CD4-positive, alpha-beta T cell treated with Interferon gamma for 1 hour (primary cell): ENCODE measurements at regions not wholly inside any gene's neighbourhood (a gene's known extent, or its start where the extent isn't known, plus 50 kb on each side); places are given as distances from the start of the nearest gene placed in this dataset.

Source experiments
- DNase-seq: peaks from one replicate; pipeline ENCODE4 v3.0.0-alpha.2; 2020

DNA sequence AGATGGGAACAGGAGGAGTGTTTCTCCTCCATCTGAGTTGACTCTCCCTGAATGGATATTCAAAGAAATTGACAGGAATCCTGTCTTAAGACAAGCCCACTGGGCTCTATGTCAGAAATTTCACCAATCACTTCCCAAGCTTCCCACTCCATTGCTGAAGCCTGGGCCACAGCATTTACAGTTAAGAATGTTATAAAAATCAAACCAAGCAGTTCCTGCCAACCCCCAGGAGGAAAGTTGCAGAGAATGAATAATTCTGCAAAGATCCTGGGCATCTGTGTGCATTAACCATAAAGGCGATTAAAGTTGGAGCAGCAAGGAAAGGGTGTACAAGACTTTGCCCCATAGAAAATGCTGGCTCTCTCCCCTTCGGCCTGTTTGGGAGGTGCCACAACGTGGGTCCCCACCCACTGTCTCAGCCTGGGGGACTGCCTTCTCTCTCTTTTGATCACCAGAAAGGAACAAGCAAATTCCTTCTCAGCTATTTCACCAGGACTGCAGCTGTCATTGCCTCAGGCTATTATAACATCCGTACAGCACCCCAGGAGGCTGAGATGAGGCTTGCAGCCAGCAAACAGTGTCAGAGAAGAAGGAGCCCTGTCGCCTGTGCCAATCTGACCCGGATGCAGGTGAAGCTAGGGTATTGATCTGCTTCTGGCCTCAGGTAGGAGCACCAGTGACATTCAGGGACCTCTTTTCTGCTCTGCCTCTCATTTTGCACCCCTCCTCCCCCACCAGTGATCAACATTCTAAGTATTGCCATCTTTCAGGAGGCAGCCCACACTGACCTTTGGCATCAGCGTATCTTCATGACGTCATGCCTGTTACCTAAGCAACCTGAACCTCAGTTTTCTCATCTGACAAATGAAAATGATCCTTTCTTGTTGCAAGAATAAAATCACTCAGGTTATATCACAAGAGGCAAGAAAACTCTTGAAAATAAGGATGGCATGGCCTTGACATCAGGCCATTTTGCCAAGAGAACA is 219.0 kb downstream of the SH3BP4 start:
- no peak for DNase-seq

DNA sequence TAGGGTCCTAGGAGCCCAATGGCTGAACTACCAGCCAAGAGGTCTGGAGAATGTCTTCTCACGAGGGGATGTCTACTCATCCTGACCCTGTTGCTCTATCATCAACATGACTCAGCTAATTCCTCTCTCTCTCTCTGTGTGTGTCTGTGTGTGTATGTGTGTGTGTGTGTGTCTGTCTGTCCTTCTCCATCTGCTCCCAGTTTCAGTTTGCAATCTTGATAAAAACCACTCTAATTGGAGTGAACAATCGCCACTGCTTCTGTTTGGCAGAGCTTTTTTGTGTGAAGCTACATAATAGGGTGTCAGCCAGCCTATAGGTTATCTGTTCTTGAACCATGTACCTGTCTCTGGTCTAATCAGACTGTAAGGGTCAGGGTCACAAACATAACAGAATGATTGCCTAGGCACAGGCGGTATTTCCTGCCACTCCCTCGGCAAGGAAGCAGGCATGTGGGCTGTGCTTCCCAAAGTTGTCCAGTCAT is 219.8 kb downstream of the SH3BP4 start:
- no peak for DNase-seq

DNA sequence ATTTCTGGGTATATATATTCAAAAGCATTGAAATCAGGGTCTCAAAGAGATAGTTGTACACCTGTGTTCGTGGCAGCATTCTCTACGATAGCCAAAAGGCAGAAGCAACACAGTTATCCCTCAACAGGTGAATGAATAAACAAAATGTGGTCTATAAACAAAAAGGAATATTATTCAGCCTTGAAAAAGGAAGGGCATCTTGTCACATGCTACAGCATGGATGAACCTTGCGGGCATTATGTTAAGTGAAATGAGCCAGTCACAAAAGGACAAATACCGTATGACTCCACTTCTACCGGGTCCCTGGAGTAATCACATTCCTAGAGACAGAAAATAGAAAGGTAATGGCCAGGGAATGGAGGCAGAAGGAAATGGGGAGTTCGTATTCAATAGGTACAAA is 228.8 kb downstream of the SH3BP4 start:
- no peak for DNase-seq

GRCh38 chr2:235183786-235184185 is 232.0 kb downstream of the SH3BP4 start:
- DNase-seq, result no peak

GRCh38 chr2:235187806-235188205 is 236.0 kb downstream of the SH3BP4 start:
- no peak for DNase-seq

DNA sequence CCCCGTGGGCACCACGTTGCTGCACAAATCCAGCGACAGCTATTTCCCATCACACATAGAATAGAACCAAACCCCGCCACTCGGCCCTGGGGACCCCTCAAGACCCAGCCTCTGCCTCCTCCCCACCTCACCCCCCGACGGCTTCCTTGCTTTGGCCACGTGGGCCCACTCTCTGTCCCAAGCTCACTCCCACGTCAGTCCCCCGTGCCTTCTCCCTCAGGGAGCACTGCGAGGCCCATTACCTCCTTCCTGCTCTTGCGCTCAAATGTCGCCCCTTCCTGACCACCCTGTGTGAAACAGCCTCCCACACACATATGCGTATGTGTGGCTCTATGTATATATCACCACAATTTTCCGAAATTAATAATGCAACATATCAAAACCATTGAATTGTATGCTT is 239.7 kb downstream of the SH3BP4 start:
- DNase-seq, result no peak

DNA sequence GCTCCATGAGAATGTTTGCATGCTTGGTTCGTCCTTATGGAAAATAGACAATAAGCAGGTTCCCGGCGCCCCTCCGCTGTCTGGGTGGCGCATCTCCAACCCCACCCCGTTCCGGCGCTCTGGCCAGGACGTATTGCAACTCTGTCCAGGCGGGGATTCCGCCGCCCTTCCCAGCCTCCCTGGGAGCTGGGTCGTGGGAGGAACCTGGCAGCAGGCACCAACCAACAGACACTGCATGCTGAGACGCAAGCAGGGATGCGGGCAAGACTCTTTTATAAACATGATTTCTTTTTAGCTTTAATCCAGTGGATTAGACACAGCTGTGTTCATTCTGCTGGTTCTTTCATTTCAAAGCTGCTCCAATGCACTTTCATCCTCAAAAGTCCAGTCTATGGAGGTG is 240.2 kb downstream of the SH3BP4 start:
- DNase-seq, result no peak

DNA sequence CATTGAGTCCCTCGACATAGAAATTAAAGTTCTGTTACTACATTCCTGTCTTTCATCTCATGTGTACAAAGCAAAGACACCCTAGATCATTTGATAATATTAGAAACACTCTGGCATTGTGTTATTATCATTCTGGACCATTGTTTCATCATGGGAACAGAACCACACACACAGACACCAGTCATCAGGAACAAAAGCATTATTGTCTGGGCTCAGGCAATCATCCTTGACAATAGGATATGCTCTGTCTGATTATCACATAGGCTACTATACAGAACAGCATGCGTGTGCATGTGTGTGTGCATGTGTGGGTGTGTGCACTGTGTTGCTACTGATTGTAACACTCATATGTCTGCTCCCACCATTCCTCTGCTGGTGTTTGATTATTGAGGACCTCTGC is 242.5 kb downstream of the SH3BP4 start:
- no peak for DNase-seq

GRCh38 chr2:235194836-235195235 is 243.0 kb downstream of the SH3BP4 start:
- DNase-seq, result no peak

GRCh38 chr2:235195921-235196320 is 244.1 kb downstream of the SH3BP4 start:
- no peak for DNase-seq

- no peak for DNase-seq
These were observed 247.3 kb downstream of the SH3BP4 start for GRCh38 chr2:235199128-235199527.

- no peak for DNase-seq
These were observed 248.4 kb downstream of the SH3BP4 start for GRCh38 chr2:235200216-235200615.

GRCh38 chr2:235201756-235202155 is 249.9 kb downstream of the SH3BP4 start:
- DNase-seq, result no peak

- DNase-seq, result no peak
These were observed 253.1 kb downstream of the SH3BP4 start for GRCh38 chr2:235204948-235205347.

DNA sequence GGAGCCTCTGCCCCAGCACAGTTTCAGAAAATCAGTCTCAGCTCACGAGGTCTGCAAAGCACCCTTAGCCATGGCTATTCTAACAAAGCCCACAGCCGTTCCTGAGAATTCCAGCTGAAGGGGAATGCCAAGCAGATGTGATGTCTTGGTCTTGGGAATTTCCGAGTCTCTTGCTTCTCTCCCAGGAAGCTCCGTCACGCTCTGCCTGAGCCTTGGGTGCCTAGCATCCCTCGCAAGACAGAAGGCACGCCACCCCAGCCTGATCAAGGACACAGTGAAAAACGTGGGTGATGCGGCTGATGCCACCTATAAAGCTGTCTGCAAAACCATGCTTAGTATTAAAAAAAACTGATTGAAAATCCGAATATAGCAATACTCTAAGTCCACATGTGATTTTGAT is 254.6 kb downstream of the SH3BP4 start:
- DNase-seq, result no peak

DNA sequence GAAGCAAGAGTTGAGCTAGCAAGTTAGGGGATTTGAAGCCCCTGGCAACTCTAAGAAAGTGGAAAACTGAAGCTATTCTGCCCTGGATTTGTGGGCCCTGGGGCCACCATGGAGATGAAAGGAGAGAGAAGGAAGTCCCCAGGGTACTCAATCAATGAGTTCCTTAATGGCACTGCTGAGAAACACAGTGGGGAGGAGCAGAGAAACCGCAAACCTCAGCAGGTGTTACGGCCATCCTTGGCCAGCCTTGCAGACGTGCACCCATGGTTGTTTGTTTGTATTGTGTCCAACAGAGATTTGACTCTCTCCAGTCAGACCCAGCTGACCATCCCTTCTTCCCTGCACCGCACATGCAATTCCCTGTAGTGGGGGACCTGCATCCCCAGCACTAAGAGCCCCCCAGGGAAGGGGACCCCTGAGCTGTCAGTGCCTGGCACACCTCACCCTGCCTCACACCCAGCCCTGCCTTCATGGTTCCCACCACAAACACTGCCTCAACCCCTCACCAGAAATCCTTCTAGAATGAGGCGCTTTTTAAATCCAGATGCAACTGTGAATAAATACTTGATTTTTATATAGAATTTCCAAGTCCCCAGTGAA is 255.3 kb downstream of the SH3BP4 start:
- no peak for DNase-seq

DNA sequence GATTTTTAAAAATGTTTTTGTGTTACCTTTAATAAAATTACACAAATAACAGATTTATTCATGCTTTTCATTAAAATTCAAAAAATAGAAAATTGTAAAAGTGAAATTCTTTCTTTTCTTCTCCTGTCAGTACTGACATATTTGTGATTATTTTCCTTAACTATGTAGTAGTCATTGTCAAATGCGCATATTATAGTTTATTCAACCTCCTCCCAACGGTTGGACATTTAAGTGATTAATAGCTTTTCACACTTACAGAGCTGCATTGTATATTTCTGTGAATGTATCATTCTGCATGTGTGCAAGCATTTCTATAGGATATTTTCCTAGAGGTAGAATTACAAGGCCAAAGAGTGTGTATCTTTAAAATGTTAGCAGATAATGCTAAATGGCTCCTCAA is 259.2 kb downstream of the SH3BP4 start:
- DNase-seq, result no peak

DNA sequence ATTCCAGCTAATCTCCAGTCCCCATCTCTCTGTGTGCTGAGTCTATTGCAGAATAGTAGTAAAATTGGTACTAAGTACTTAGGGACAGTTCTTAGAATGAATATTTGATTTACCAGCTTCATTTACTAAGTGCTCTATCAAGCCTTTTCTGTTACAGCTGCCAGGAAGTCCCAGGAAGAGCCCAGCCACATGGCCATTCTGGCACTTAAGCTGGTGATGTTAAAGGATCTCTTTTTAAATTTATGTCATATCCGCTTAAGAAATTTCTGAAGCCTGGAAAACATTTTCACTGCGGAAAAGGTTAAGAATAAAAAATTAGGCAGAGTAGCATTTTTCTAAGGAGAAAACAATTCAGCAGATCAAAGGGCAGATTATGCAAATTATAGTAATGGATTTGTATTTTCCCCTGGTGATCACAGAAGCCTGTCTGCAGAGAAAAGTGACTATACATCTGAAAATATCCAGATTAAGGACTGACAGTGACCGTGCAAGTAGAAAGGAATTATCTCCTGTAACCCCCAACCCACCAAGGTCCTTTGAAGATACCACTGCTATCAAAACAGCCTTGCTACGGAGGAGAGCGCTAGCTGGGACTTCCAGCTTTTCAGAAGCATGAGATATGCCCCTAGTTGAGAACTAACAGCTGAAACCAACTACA is 260.8 kb downstream of the SH3BP4 start:
- DNase-seq, result no peak

DNA sequence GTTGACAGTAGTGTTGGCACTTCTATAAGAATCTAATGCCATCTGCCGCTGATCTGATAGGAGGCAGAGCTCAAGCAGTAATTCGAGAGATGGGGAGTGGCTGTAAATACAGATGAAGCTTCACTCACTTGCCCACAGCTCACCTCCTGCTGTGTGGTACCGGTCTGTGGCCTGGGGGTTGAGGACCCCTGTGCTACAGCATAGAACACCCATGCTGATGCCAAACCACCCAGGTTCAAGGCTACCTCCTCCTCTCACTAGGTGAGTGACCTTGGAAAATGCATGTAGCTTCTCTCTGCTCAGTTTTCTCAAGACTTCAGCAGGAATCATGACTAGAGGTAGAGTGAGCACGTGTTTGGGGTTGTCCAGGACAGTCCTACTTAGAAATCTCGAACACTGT is 263.4 kb downstream of the SH3BP4 start:
- no peak for DNase-seq

DNA sequence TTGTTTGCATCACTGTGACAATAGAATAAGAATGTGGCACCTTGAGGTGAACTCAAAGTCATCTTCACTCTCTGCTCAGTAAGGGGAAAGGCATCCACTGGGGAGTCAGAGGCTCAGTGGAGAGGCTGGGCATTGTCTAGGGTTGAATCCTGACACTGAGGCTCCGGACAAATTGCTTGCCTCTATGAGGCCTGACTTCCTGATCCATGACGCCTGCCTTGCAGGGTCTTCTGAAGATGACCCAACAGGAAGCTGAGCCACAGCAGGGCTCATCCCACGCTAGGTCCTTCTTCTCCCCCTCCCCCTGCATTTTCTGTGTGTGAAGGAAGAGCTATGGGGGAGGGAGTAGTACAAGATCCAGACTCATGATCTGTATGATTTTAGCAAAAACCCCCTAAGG is 265.1 kb downstream of the SH3BP4 start:
- no peak for DNase-seq

DNA sequence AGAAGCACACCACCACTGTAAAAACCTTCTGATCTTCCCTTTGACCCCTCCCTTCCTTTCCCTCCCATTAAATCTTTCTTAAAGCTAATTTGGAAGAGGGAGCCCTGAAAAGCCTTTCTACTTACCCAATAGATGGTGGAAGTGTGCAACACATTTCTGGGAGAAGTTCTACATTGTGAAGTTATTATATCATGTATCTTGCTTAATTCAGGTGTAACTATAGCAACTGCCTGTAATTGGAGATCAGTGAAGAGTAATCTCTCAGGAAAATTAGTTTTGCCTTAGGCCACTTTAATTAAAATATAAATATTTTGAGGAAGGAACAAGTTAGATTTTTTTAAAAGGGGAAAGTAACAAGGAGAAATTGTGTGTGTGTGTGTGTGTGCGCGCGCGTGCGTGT is 266.0 kb downstream of the SH3BP4 start:
- DNase-seq, result no peak

DNA sequence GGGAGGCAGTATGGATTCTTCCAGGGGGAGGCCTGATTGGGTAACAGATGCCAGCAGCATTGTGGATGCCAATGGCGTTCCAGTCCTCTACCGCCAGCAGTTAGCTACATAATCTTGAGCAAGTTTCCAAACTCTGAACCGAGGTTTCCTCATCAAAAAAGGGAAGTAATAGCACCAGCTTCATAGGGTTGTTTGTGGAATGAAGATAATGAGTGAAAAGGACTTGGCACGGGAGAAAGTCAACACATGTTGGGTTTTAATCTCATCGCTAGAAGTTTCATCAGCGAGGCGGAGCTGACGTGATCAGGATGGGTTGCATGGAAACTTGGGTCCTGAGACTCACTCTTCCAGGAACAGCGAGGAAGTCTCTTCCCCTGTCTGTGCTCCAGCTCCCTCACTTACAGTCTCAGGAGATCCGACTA is 266.7 kb downstream of the SH3BP4 start:
- no peak for DNase-seq

- DNase-seq, result no peak
These were observed 267.2 kb downstream of the SH3BP4 start for GRCh38 chr2:235219048-235219447.

DNA sequence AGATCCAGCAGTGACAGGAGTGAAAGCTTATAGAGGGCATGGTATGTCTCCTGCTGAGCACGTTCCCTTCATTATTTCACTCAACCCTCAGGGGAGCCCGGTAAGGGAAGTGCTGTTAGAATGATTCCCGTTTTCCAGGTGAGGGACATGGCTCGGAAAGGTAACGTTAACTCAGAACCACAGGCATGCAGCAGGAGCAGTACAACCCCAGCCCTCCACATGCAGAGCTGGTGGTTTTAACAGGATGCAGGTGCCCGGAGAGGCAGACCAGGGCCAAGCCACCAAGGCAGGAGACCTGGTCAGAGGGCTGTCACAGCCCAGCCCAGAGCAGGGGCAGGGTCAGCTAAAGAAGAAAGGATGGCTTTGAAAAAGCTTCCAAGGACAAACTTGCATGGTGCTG is 268.5 kb downstream of the SH3BP4 start:
- DNase-seq, result no peak
